ENCODE measurements at regions not wholly inside any gene's neighbourhood (a gene's known extent, or its start where the extent isn't known, plus 50 kb on each side); places are given as distances from the start of the nearest gene placed in this dataset.

DNA sequence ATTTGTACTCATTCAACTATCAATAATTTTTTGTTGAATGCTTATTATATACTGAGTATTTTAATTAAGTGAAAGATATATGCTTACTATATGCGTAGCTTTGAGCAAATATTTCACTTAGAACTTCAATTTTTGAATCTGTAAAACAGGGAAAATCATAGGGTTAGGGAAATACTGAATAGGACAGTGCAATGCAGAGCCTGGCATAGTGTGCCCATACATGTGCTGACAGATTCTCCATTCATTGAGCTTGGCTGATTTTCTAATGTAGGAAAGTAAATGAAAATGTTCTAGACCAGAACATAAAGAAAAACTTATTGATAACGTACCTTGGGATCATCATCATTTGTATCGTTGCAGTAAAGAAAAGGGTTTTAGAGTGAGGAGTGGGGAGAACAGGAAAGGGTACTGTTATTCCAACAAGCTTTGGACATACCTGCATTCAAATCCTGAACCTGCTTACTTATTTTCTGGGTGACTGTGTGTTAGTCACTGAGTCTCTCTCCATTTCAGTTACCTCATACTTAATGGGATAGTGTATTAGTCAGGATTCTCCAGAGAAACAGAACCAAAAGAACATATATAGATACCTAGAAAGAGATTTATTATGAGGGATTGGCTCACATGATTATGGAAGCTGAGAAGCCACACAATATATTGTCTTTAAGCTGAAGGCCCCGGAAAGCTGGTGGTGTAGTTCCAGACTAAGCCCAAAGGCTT lies 436.4 kb downstream of the ADAMTS20 start:
- no peak for DNase-seq

DNA sequence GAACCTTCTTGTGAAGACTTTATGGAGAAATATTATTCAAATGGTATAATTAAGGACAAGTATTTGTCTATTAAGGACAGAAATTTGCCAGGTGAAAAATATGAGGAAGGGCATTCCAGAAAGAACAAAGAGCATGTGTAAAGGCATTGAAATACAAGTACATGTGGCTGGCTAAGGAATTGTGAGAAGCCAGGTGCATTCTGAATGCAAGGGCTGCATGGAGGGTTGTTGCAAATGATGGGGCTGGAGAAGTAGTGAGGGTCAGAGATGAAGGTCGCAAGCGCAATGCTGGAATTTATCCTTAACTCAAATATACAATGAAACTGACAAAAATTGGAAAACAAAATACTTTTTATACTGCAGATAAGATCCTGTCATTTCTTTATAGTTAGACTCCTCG lies 437.7 kb downstream of the ADAMTS20 start:
- no peak for DNase-seq

DNA sequence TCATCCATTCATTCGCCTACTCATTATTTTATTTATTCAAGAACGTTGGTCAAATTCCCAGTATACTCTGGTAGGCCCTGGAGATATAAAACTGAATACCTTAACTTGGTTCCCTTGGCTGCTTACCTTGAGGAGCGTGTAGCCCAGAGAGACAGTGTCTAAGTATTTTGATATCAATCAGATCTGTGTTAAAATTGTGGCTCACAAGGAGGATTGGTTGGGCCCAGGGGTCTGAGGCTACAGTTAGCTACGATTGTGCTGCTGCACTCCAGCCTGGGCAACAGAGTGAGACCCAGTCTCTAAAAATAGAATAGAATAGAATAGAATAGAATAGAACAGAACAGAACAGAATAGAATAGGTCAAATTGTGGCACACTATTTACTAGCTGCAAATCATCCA lies 438.4 kb downstream of the ADAMTS20 start:
- no peak for DNase-seq

DNA sequence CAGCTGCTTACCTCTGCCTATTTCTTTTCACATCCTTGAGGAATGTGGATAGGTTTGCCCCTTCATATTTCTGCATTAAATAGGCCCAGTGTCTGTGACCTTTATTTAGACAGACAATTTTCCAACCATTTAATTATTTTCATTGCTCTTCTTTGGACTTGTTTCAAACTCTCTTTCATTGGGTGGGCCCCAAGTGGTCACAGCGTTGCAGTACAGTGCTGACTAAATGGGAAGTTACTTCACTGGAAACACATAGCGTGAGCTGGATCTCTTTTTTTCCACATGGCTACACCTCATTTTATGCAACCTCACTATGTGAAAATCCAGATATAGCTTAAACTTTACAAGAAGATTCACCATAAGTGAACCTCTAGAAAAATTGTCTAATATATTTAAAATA lies 438.9 kb downstream of the ADAMTS20 start:
- DNase-seq = no peak

DNA sequence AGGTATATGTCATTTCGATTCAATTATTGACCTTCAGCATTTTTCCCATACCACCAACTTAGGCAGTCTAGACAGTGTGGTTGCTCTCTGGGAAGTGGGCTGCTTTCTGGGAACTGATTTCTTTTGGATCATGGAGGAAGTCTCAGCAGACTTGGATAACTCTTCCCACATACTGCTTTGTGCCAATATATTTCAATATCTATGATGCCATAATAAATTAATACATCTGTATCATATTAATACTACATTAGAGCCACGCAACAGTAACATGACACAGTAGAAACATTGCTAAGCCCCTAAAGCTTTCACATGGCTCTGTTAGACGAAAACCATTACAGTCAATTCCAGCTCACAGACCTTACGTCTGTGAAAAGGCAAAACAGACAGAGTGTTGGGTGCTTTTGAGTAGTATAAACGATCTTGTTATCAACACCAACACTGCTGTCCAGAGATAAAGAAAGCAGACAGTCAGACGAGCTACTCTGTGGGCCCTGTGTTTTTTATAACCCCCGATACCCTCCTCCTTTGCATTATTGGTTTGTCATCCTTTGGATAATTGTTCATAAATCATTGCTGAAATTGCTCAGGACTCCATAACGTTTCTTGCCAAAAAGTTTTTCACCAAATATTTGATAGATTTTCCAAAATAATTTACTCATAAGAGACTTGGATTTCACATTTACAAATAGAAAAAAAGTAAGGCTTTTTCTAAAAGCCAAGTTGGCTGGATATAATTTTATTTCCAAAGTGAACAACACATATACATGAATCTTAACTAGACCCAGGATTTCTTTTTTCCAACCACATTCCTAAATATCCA lies 439.7 kb downstream of the ADAMTS20 start:
- no peak for DNase-seq

DNA sequence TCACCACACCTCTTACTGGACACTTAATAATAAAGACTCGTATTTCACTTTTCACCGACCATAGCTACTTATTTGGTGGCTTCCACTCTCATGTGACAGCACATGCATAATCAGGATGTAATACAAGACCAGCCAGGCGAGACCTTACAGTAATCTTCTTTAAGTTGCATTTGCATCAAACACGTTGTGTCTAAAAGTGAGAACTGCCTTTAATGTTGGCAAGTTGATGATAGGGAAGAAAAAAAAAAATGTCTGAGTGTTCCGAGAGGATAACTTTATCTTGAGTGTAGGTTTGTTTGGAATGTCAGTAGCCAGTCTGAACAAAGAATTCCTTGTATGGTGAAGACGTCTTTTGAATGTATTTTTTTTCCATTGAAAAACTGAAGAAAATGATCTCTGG lies 440.4 kb downstream of the ADAMTS20 start:
- no peak for DNase-seq

DNA sequence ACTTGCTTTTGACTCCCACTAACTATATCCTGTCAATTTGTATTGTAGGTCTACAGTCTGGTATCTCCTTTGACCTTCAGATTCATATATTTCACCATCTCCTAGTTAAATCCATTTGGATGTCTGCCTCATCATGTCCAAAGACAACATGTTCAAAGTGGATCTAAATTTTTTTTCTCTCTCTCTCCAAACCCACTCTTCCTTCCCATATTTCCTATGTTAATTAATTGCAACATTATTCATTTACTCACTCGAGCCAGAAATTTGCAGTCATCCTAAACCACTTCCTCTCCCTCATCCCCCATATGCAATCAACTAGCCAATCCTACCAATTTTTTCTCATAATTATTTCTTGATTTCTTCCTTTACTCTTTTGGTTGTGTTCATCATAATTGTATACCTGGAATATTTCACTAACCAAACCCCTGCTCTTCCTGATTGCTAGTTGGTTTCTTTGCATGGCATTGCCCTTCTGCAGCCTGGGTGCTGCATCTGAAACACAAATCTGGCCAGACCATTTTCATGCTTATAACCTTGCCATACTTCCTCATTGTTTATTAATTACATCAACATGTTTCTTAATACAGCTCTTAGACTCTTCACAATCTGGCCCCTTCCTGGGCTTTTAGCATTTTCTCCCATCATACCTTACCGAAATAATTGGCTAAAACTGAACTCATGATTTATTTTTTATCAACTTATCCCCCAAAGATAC lies 442.2 kb downstream of the ADAMTS20 start:
- DNase-seq = no peak

DNA sequence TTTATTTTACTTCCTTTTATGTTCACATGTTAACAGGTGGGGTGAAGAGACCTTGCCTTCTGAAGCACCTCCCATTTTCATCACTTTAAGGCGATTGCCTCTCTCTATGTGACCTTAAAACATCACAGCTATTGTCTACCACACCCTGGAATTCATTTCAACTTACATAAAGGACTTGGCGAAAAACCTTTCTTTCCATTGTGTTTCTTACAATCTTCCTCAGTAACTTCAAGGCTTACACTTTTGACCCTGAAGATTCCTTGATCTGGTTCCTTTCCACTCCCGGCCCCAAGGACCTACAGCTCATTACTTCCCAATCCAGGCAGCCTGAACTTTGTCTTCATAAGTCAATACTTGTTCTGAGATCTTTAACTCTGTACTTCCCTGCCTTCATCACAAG lies 443.3 kb downstream of the ADAMTS20 start:
- no peak for DNase-seq

DNA sequence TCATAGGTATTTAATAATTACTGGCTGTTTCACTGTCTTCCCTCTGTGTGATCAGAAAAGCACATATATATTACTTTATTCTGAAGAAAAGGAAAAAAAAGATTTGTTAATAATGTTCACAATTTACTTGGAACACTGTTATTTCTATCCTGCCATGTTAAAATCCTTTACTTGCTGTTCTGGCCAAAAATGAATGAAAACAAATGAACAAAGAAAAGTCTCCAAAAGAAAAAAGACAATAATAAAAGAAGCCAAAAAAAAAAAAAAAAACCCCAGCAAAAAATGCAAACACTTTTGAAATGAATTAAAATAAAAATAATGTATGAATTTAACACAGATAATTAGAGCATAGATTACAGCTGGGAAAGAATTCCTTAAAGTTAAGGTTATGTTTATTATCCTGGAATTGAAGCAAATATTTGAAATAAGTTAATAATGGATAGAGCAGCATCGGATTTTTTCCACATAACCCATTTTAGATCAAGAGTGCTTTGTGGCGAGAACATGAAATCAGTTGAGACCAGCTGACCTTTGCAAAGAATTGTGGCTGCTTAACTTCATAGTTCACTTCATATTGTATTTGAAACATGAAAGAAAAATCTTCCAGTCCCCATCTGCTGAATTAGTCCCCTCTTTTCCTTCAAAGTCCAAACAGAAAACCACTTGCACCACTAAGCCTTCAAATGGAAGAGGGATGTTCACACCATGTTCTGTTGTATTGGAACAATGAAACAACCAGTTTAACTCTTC lies 444.8 kb downstream of the ADAMTS20 start:
- no peak for DNase-seq

DNA sequence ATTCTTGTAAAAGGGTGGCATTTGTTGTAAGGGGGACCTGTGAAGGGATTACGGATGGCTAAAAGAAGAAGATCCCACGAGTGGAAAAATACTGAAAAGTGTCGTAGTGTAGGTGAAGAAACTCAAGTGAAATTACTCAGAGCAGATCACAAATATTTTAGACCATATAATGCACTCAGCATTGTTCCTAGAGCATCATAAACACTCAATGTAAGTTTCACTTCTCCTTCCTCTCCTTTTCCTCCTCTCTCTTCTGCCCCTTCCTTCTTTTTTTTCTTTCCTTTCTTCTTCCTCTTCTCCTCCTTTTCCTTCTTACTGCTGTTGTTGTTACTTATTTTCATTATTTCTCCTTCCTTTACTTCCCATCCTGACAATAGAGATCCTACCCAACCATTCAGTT lies 445.6 kb downstream of the ADAMTS20 start:
- no peak for DNase-seq

DNA sequence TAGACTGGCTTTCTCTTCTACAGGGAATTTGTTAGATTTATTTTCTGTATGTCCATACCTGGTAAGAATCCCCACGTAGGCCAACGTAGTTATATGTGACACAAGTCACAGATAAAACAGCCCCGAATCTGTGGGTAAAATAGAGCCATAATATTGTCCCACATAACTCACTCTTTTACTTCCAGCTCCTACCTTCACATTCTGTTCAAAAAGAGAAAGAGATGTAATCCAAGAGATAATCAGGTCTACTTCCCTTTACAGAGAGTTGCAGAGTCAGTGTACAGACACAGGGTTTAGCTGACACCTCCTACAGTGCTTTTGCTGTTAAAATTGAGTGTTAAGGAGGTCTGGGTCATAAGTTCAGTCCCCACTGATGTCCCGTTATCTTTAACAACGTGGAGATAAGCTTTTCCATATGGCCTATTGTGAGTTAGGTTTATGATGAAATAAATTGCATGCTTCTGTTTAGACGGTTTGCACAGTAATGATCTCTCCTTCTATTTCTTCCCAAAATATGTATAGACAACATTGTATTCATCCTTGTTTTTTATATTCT lies 446.5 kb downstream of the ADAMTS20 start:
- no peak for DNase-seq

DNA sequence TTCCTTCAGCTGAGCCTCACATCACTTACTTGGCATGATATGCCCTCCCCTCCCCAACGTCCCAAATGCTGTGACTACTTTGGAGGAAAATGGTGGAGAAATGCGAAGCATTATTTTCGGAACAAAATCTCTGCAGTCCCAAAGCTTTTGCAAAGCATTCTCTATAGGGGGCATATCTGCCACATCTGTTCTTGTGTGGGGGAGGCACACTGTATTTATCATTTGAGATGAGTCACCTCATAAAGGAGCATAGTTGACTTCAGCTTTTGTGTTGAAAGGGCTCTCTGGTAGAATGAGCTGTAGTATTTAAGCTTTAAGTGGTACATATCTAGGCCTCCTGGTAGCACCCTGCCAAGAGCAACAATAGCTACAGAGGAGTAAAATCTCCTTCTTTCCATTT lies 447.5 kb downstream of the ADAMTS20 start:
- DNase-seq = no peak

DNA sequence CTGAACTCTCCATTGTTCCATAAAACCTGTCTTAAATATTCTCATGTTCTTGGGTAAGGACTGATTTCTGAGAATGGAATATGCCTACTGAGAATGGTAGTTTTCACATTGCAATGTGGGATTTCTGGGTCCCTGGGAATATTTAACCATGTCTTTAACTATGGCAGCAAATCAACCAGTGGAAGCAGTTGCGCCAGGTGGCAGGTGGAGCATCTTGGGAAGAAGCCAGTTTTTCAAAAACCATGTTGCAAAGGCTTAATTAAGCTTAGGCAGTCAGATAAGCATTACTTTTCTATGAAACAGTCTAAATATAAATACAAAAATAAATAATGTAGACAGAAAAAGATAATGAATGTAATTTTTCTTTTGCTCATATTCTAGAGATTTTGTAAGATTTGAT lies 448.1 kb downstream of the ADAMTS20 start:
- DNase-seq = no peak

DNA sequence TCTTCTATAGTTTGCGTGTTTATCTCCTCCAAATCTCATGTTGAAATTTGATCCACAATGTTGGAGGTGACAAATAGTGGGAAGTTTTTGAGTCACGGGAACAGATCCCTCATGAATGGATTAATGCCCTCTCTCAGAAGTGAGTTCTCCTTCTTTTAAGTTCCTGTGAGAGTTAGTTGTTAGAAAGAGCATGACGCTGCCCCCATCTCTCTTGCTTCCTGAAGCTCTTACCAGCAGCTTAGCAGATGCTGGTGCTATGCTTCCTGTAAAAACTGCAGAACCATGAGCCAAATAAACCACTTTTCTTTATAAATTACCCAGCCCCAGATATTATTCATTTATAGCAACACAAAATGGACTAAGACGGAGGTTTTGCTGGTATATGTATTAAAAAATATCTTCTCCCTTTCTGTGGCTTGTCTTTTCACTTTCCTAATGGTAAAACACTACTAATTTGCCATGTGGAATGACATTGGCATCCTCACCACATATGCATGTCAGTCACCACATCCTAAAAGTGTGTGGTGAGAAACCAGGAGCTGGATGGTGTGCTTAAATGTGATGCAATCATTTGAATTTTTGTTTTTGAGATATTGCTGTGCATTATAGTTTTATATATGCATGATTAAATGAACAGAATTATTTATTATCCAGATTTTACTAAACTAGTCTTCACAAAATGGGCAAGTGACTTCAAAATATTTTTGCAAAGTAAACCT lies 449.3 kb downstream of the ADAMTS20 start:
- DNase-seq = no peak

DNA sequence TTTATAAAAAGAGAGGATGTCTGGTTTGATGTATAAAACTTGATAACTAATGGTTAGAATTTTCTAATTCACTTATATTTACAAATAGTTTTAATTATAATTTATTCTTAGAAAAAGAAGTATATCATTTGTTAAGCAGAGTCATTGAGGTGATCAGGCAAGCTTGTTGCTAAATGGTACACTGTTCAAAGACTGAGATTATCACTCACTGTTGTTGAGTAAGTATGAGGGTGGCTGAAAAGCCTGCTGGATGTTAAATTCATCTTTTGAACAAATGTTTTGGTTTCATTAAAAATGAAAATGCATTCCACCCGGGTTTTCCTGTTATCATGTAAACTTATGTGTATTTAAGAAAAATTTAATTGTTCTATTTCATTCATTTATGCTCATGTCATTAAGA lies 451.8 kb downstream of the ADAMTS20 start:
- no peak for DNase-seq

DNA sequence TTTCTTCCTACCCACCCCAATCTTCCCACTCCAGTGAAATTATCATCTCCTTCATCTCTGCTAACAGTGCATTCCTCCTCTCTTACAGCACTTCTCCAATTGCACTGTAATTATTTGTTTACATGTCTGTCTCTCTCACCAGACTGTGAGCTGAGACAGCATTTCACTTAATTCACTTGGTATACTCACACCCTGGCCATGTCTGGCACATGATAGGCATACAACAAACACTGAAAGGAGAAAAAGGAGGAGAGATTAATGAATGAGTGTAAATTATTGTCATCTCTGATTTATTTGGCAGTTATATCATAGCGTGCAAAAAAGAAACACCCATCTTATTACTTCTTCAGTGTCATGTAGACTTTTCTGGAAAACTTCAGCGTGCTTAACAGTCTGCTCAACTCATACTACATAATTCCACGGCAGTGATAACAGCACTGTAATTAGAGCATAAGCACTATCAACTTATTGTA lies 452.3 kb downstream of the ADAMTS20 start:
- DNase-seq = no peak

DNA sequence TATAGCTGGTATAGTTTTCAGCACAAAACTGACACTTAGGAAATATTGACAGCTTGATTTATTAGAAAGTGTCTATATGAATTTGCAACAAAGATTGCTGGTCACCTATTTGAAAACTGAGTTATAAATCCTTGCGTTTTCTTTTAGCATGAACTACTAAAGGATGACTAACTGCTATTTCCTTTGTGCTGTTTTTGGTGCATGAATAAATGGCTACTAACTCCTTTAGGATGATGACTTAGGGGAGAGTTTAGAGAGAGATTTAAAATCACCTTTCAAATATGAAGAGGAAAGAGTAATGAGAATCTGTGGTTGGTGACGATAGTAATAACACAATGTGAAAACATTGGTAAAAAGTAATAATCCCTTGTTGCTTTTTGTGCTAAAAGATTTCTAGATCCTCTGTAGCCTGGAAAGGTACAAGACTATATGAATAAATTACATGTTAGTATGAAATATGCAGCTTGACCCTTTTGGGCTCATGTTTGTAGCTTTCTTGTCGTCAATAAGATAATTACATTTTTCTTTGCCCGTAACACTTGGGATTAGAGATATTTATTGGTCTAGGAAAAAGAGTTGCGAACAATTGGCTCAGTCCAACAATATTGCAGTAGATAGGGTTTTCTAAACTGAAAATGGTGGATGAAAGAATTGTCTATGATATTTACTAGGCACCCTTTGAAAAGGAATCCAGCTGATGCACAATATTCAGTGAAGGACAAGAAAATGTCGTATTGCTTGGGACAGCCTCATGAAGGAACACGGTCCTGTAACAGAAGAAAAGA lies 453.0 kb downstream of the ADAMTS20 start:
- no peak for DNase-seq

DNA sequence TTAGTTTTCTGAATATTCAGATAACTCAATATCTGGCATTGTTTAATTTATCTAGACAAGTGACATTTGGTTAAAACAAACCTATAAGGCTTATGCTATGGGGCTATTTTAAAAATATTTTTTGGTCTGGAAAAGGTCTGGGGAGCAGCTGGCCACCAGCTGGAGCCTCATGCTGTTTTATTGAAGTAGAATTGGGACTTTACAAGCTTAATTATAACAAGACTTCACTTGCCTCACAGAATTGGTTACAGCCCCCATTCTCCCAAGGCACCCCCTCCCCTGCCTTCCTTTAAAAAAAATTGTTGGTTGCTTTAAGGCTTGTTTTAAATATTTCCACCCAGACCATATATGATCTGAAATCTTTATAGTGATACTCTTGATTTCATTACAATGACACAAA lies 453.9 kb downstream of the ADAMTS20 start:
- DNase-seq = no peak

DNA sequence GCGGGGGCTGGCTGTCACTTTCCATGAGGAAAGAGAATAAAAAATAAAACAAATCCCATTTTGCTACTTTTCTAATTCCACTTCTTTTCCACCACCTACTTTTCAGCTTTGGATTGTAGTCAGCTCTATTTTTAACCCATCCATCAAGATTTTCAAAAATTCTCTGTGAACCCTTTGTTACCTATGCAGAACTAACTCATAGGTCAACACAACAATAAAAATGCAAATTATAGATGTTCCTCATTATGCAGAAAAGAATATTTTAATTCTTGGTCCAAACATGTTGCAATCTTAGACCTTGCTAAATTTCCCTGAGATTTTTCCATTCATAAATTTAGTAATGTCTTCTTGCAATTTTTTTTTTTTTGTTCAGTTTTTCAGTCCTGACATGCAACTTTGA lies 454.5 kb downstream of the ADAMTS20 start:
- no peak for DNase-seq

DNA sequence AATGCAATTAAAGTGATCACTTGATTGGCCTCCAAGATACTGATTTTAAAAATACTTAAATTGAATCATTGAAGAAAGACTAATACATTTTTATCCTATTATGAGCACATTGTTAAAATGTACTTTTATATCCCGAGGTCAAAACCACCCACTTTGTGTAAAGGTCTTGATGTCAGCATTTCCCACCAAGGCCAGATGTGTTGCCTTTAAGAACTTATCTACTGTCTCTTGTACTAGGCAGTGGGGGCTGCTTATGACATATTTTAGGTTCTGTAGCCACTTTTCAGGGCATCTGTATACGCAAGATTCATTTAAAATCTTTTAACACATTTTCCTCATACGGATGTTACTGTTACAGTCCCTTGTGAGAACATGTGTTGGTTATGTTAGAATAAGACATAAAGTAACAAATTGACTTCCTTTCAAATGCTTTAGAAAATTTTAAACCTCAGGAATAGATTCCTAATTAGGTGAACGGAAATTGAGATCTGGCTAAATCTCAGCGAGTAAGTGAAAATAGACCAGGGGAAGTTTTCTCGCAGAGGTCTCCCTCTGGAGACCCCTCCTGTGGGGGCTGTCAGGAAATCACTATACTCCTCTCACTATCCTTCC lies 456.2 kb downstream of the ADAMTS20 start:
- no peak for DNase-seq
